K562 (cell line): ENCODE measurements at regions not wholly inside any gene's neighbourhood (a gene's known extent, or its start where the extent isn't known, plus 50 kb on each side); places are given as distances from the start of the nearest gene placed in this dataset.

Experiments used
- ATF6 ChIP-seq: sonication (generic); formaldehyde crosslinking; IDR thresholded peaks from 2 replicates; pipeline ENCODE4 v1.4.0; 2020; ENCODE audit warnings: mild to moderate bottlenecking, missing genetic modification reagents
- HDGF ChIP-seq: fragments of 450-650 bp; IDR thresholded peaks from 2 replicates; pipeline ENCODE4 v1.6.1; 2016
- POLR2A ChIP-seq: fragments of 450-650 bp; conservative IDR thresholded peaks from 2 replicates; pipeline ENCODE4 v1.6.1; 2016
- SP2 ChIP-seq: IDR thresholded peaks from 2 replicates; pipeline ENCODE4 v1.6.1; 2011; ENCODE audit warnings: mild to moderate bottlenecking, low read depth, low read length, moderate library complexity; ENCODE audit not compliant: poor library complexity, severe bottlenecking; ENCODE audit errors: extremely low read depth

GRCh38 chr5:45179686-45180085, 370.9 kb downstream of the MRPS30 start:
- TF ChIP-seq SP2, result no peak
- TF ChIP-seq ATF6, result no peak
- no peak for TF ChIP-seq HDGF
- no peak for TF ChIP-seq POLR2A
